Panc1 (cell line): ENCODE measurements at regions not wholly inside any gene's neighbourhood (a gene's known extent, or its start where the extent isn't known, plus 50 kb on each side); places are given as distances from the start of the nearest gene placed in this dataset.

Experiments used
- ATAC-seq: fragments of 200-7000 bp; cut with Tn5 transposase; 2 replicates; pipeline ENCODE4 v1.9.1; 2020; ENCODE audit warnings: mild to moderate bottlenecking, moderate library complexity
- BruUV-seq: library from RNA; stranded (reverse); fragments of 400-500 nt; replicated peaks from 2 replicates; lab custom pipeline; 2021; lab: Mats Ljungman, UMichigan
- CTCF ChIA-PET: fragments of 300-600 bp; sonication (Branson Sonifier 250); formaldehyde crosslinking; loops from one replicate; lab custom pipeline; 2022; ENCODE audit warnings: antibody characterized with exemption; lab: Charles Lee
- POLR2A ChIA-PET: fragments of 300-600 bp; sonication (Branson Sonifier 250); formaldehyde crosslinking; loops from one replicate; lab custom pipeline; 2022; ENCODE audit warnings: antibody characterized with exemption; lab: Charles Lee
- DNase-seq: peaks from one replicate; pipeline ENCODE4 v3.0.0-alpha.2; 2010; ENCODE audit warnings: low read depth, low spot score
- H3K27ac ChIP-seq: 2 replicates; pipeline ENCODE4 v1.5.1; 2011; ENCODE audit warnings: mild to moderate bottlenecking, low read length, inconsistent platforms
- H3K27me3 ChIP-seq: fragments of 200-500 bp; sonication (Bioruptor generic); 2 replicates; pipeline ENCODE4 v1.6.0; 2014; ENCODE audit warnings: low read length, inconsistent platforms; ENCODE audit not compliant: control insufficient read depth, insufficient read depth
- H3K36me3 ChIP-seq: fragments of 200-500 bp; sonication (Bioruptor generic); 2 replicates; pipeline ENCODE4 v1.5.1; 2014; ENCODE audit warnings: inconsistent platforms, mild to moderate bottlenecking, low read length, moderate library complexity; ENCODE audit not compliant: control insufficient read depth, insufficient read depth
- H3K4me1 ChIP-seq: 2 replicates; pipeline ENCODE4 v1.5.1; 2011; ENCODE audit warnings: inconsistent platforms, mild to moderate bottlenecking, low read length, moderate library complexity; ENCODE audit not compliant: control insufficient read depth, insufficient read depth
- H3K4me3 ChIP-seq, 2 experiments: 2 replicates each; pipeline ENCODE4 v1.5.1; 2011 to 2012; ENCODE audit warnings: low read depth in 2 of 2, low read length in 2 of 2, mild to moderate bottlenecking in 2 of 2, inconsistent platforms in 1 of 2, moderate library complexity in 1 of 2
- H3K9me3 ChIP-seq: fragments of 200-500 bp; sonication (Bioruptor generic); 2 replicates; pipeline ENCODE4 v1.5.1; 2014; ENCODE audit warnings: low read depth, mild to moderate bottlenecking, inconsistent platforms, low read length, moderate library complexity; ENCODE audit not compliant: control insufficient read depth, insufficient read depth
- POLR2AphosphoS5 ChIP-seq: IDR thresholded peaks from 2 replicates; pipeline ENCODE4 v1.6.1; 2012; ENCODE audit warnings: mild to moderate bottlenecking, low read depth, low read length, moderate library complexity
- SIN3A ChIP-seq: IDR thresholded peaks from 2 replicates; pipeline ENCODE4 v1.6.1; 2012; ENCODE audit warnings: low read depth, mild to moderate bottlenecking, low read length, moderate library complexity, borderline replicate concordance; ENCODE audit not compliant: insufficient read depth
- TCF7L2 ChIP-seq: IDR thresholded peaks from 2 replicates; pipeline ENCODE4 v1.6.1; 2011; ENCODE audit warnings: mild to moderate bottlenecking, low read depth, low read length, inconsistent platforms
- in situ Hi-C: cut with HindIII; loops from 2 replicates; pipeline ENCODE4 v1.10.0; 2016; ENCODE audit warnings: low sequenced_read_pairs, low pct_unique_long_range_greater_than_20kb
- intact Hi-C: fragments of 100-400 bp; cut with micrococcal nuclease; formaldehyde crosslinking; loops from one replicate; pipeline ENCODE4 v1.10.0; 2022; ENCODE audit not compliant: unreplicated experiment
- TF ChIP-seq, protein P1 (sequence below), 2 experiments: IDR thresholded peaks; 2 replicates each; pipeline ENCODE4 v1.6.1; 2011 to 2012; ENCODE audit warnings: low read depth in 2 of 2, control low read depth in 1 of 2, low read length in 1 of 2, mild to moderate bottlenecking in 1 of 2, moderate library complexity in 1 of 2; ENCODE audit not compliant: insufficient read depth in 1 of 2
- TF ChIP-seq, protein P2 (sequence below): fragments of 450-650 bp; IDR thresholded peaks from 2 replicates; pipeline ENCODE4 v1.5.1; 2017; ENCODE audit warnings: mild to moderate bottlenecking

DNA sequence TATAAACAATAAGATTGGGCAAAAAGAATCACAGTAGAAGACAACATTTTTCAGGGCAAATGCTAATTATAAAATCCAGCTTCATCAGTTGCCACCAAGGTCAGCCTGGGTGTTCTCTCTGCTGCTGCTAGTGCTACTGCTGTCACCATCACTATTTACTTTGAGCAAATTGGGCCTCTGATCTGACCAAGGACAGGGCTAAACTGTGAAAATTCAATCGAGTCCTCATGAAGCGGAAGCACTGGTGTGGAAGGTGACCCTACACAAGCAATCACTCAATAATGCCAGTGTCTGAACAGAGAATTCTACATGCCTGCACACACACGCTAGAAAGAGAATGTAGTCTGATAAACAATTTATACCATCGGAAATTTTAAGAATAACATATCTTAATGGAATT, 122.9 kb upstream of the TTC29 start:
- H3K36me3 ChIP-seq, result no peaks in the 10 kb centered on the region; the same call in 1 of the 2 replicates
- ChIA-PET POLR2A (no interaction called here), CTCF (no interaction called here)
- intact Hi-C loops, result no loop called here
- TF ChIP-seq POLR2AphosphoS5, result no peak
- no peak for TF ChIP-seq SIN3A
- TF ChIP-seq TCF7L2, result no peak
- TF ChIP-seq, protein P1, sequence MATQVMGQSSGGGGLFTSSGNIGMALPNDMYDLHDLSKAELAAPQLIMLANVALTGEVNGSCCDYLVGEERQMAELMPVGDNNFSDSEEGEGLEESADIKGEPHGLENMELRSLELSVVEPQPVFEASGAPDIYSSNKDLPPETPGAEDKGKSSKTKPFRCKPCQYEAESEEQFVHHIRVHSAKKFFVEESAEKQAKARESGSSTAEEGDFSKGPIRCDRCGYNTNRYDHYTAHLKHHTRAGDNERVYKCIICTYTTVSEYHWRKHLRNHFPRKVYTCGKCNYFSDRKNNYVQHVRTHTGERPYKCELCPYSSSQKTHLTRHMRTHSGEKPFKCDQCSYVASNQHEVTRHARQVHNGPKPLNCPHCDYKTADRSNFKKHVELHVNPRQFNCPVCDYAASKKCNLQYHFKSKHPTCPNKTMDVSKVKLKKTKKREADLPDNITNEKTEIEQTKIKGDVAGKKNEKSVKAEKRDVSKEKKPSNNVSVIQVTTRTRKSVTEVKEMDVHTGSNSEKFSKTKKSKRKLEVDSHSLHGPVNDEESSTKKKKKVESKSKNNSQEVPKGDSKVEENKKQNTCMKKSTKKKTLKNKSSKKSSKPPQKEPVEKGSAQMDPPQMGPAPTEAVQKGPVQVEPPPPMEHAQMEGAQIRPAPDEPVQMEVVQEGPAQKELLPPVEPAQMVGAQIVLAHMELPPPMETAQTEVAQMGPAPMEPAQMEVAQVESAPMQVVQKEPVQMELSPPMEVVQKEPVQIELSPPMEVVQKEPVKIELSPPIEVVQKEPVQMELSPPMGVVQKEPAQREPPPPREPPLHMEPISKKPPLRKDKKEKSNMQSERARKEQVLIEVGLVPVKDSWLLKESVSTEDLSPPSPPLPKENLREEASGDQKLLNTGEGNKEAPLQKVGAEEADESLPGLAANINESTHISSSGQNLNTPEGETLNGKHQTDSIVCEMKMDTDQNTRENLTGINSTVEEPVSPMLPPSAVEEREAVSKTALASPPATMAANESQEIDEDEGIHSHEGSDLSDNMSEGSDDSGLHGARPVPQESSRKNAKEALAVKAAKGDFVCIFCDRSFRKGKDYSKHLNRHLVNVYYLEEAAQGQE (IDR thresholded peaks at IDR 0.05; ENCODE audit: insufficient read depth in 1 of 2, low read depth in 2 of 2, low read length in 1 of 2), result no peak
- TF ChIP-seq, protein P2, sequence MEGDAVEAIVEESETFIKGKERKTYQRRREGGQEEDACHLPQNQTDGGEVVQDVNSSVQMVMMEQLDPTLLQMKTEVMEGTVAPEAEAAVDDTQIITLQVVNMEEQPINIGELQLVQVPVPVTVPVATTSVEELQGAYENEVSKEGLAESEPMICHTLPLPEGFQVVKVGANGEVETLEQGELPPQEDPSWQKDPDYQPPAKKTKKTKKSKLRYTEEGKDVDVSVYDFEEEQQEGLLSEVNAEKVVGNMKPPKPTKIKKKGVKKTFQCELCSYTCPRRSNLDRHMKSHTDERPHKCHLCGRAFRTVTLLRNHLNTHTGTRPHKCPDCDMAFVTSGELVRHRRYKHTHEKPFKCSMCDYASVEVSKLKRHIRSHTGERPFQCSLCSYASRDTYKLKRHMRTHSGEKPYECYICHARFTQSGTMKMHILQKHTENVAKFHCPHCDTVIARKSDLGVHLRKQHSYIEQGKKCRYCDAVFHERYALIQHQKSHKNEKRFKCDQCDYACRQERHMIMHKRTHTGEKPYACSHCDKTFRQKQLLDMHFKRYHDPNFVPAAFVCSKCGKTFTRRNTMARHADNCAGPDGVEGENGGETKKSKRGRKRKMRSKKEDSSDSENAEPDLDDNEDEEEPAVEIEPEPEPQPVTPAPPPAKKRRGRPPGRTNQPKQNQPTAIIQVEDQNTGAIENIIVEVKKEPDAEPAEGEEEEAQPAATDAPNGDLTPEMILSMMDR, result no peak
- BruUV-seq, result no TSS peak
- no peak for ATAC-seq
- DNase-seq, result no peak
- no peak overlapping the region for H3K4me3 ChIP-seq
- no peaks in the 10 kb centered on the region for H3K9me3 ChIP-seq
- in situ Hi-C loops, result no loop called here
- no peaks in the 10 kb centered on the region for H3K27me3 ChIP-seq
- H3K4me1 ChIP-seq, result no peaks in the 10 kb centered on the region
- H3K27ac ChIP-seq, result no peak overlapping the region

DNA sequence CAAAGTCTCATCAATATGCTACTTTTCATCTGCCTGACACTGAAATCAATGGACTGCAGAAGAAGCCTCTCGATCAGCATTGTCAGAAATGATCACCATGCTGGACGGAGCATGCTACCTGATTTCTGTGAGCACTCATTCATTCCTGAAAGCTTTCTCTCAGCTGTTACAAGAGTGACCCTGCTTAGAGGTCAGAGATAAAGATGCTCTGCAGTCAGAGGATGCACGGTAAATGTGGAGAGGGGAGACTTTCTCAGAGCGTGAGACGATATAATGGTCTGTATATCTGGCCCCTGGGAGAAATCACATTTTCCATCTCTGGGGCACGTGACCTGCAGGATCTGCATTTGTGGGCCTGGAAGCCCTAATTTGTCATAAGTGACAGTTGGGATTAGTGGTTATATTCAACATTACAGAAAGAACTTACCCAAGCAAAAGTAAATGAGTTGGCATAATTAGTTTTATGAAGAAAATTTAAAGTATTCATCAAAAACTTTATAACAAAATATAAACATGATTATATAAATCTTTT, 125.6 kb upstream of the TTC29 start:
- POLR2A ChIA-PET, result no interaction called here
- H3K9me3 ChIP-seq, result no peaks in the 10 kb centered on the region
- H3K36me3 ChIP-seq, result no peaks in the 10 kb centered on the region; the same call in 1 of the 2 replicates
- no peaks in the 10 kb centered on the region for H3K27me3 ChIP-seq
- DNase-seq, result no peak
- H3K4me1 ChIP-seq, result no peaks in the 10 kb centered on the region
- ATAC-seq, result no peak
- in situ Hi-C loops (no loop called here), intact Hi-C loops (no loop called here)
- no peak overlapping the region for H3K4me3 ChIP-seq
- BruUV-seq, result no TSS peak
- TF ChIP-seq SIN3A (no peak), POLR2AphosphoS5 (no peak)
- CTCF ChIA-PET, result no interaction called here
- no peak overlapping the region for H3K27ac ChIP-seq

DNA sequence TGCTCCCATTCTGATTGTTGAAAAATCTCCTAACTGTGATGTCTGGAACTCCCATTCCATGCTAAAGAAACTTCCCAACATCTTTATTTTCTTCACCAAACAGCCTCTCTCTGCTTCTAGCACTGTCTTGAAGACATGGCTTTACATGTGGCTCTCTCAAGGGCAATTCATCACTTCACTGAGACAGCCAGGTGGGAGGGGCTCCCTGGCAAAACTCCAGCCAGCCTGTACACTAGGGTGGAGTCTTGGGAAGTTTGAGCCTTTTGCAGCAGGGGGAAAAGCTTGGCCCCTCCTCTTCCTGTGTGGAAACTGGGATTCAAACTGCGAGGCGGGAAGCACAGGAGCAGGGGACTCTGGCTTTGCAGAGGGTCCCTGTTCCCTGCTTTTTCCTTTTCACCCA, 130.5 kb upstream of the TTC29 start:
- H3K27ac ChIP-seq, result no peak overlapping the region
- ATAC-seq (no peak), DNase-seq (no peak)
- H3K4me3 ChIP-seq, result no peak overlapping the region
- no peaks in the 10 kb centered on the region for H3K27me3 ChIP-seq
- no peaks in the 10 kb centered on the region for H3K4me1 ChIP-seq
- ChIA-PET CTCF (no interaction called here), POLR2A (no interaction called here)
- H3K36me3 ChIP-seq, result no peaks in the 10 kb centered on the region
- intact Hi-C loops, result no loop called here
- H3K9me3 ChIP-seq, result no peaks in the 10 kb centered on the region
- in situ Hi-C loops, result no loop called here
- BruUV-seq, result no TSS peak
- TF ChIP-seq SIN3A, result no peak
- TF ChIP-seq POLR2AphosphoS5, result no peak
- TF ChIP-seq, protein P1 (IDR thresholded peaks at IDR 0.05; ENCODE audit: insufficient read depth in 1 of 2, low read depth in 2 of 2, low read length in 1 of 2), result no peak
- TF ChIP-seq TCF7L2, result no peak
